GM19467 (cell line): ENCODE measurements at regions not wholly inside any gene's neighbourhood (a gene's known extent, or its start where the extent isn't known, plus 50 kb on each side); places are given as distances from the start of the nearest gene placed in this dataset.
"Not testable (repeated sequence)": the region's sequence is repeated elsewhere in the genome, so short reads cannot be mapped to it uniquely, and the experiment has no call there.

Experiments
- ATAC-seq: cut with Tn5 transposase; IDR thresholded peaks from one replicate; pipeline ENCODE4 v1.9.1; 2021; ENCODE audit warnings: mild to moderate bottlenecking, moderate library complexity; ENCODE audit not compliant: unreplicated experiment

DNA sequence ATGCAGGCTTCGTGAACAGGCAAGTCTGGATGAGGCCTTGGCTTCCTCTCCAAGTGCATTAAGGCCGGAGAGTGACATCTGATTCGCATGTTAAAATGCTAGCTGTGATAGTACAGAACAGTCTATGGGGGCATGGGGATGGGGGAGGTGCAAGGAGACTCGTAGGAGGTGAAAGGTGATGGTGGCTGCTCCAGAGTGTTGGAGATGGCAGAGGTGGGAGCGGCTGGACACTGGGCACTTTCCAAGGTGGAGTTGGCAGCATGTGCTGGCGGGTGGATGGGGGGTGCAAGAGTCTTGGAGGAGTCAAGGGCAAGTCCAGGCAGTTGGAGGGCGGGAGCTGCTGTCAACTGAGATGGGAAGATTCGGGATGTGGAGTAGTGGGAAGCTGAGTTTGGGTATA lies 350.9 kb upstream of the TNRC6C start:
- no peak for ATAC-seq

DNA sequence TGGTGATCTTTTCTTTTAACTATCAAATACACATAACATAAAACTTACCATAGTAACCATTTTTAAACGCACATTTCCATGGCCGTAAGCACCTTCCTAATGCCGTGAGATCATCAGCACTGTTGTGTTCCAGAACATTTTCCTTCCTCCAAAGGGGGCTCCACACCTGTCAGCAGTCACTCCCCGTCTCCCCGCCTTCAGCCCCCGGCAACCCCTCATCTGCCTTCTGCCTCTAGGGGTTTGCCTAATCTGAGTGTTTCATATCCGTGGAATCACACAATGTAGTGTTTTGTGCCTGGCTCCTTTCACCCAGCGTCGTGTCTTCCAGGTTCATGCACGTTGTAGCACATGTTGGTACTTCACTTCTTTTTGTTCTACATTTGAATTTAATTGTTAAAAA lies 350.1 kb upstream of the TNRC6C start:
- no peak for ATAC-seq

DNA sequence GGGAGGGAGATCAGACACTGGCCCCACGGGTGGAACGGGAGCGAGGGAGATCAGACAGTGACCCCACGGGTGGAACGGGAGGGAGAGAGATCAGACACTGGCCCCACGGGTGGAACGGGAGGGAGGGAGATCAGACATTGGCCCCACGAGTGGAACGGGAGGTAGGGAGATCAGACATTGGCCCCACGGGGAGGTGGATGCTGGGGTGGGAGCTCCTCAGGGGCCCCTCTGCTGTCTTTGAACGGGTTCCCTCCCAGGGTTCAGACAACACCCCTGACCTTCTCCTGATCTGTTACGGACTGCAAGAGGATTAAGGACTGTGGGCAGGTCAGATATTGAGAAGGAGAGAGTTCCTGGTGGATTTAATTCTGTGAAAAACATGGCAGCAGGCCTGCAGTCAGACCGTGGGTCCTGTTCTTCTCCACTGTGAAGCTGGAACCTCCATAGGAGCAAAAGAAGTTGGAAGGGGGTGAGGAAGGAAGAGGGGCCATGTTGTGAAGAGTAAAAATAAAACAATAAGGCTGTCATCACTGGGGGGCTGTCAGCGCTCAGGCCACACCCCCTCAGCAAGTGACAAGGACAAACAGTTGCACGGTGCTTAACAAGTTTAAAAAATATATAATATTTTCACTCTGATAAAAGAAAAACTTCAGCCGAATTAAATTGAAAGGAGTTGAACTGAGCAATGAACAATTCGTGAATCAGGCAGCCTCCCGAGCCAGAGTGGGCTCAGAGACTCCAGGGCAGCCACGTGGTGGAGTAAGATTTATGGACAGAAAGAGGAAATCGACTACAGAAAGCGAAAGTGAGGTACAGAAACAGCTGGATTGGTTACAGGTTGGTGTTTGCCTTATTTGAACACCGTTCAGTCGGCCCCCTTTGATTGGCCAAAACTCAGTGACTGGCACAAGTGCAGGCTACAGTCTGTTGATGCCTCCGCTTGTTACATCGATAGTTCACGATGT lies 348.7 kb upstream of the TNRC6C start:
- no peak for ATAC-seq

DNA sequence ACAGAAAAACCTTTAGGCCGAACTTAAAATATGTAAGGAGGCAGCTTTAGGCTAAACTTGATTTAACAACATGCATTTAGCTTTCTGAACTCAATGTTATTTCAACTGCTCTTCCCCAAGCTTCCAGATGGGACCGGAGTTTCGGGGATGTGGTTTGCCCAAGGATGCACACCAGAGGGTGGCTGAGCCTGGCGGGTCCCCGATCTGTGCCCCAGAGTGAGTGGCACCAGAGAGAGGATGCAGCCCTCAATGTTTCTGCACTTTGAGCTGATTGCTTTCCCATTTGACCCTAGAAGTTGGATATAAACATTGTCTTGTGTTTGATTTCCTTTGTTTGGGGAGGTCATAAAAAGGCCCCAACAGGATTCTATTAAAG lies 348.0 kb upstream of the TNRC6C start:
- ATAC-seq, result no peak

DNA sequence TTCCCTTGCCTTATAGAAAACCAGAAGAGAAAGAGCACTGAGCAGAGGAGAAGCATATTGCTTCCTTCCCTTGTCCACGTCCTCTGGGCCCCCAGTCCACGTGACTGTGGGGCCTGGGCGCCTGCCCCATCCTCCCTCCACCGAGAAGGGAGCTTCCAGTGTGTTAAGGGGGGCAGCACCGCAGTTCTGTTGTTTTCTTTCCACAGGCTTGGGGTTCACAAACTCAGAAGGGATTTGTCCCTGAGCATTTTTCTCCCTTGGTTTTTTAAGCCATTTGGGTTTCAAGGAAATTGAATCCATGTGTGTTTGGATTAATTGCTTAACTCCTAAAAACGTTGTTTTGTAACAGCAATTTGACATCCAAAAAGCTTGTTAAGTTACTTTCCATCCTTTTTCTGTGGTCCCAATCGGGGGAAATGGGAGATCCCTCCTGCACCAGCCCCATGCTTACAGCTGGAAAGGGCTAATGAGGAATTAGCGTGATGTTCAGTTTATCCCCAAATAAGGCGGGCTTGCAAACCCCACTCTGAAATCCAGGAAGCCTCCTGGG lies 347.5 kb upstream of the TNRC6C start:
- no peak for ATAC-seq

DNA sequence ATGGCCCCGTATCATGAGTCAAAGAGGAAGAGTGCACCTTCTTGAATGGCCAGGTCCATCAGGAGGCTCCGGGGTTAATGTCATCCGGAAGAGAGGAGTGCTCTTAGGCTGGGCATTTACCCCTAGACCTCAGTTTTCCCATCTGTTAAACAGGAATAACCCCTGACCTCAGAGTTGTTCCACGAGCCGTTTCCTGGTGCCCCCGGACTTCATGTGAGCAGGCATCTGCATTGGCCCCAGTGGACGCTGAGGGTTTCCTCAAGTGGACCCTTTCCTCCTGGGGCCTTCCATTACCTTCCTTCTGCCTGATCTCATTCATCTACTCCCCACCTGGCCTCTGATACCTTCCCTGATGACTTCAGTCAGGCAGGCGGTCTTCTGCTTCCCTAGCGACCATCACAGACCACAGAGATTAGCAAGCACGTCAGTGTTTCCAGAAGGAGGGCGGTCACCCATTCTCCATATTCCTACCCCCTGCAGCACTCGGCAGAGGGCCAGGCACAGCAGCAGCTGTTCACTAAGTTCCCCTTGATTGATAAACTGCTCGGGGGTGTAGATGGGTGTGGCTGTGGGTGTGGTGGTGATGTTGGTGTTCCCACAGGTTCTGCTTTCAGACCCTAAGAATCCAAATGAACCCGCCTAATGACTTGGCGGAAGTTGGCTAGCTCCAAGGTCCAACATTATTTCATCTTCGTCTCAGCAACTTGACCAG lies 346.6 kb upstream of the TNRC6C start:
- ATAC-seq, result no peak

DNA sequence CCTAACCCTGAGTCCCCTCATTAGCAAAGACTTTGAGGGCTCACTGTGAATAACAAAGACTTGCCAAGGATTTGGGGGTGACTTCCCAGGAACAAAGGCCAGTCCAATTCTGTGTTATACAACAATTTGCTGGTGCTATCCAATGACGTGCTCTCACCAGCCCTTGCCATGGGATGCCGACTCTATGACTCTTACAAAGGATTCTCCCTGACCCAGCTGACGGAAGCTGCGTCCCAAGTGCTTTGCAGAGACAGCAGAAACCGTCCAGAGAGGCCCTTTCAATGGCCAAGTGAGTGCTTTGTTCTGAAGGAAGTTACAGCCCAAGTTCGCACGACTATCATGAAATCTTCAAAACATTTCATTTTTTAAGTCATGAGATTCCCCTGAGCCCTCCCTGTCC lies 345.3 kb upstream of the TNRC6C start:
- no peak for ATAC-seq

DNA sequence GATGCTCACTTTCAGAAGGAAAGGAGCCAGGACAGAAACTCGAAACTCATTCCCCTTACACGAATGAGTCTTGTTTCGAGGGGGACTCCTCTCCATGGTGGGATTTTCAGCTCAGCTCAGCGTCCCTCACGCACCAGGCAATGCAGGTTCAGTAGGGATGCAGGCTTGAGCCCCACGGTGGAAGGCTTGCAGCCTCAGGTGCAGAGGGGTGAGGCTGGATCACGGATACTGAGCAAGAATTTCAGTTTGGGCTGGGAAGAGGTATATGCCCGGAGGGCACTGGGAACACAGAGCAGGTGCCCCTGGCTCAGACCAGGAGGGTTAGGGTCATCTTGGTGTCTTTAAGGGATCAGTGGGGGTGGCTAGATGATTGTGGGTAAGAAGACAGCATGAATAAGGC lies 344.9 kb upstream of the TNRC6C start:
- no peak for ATAC-seq

DNA sequence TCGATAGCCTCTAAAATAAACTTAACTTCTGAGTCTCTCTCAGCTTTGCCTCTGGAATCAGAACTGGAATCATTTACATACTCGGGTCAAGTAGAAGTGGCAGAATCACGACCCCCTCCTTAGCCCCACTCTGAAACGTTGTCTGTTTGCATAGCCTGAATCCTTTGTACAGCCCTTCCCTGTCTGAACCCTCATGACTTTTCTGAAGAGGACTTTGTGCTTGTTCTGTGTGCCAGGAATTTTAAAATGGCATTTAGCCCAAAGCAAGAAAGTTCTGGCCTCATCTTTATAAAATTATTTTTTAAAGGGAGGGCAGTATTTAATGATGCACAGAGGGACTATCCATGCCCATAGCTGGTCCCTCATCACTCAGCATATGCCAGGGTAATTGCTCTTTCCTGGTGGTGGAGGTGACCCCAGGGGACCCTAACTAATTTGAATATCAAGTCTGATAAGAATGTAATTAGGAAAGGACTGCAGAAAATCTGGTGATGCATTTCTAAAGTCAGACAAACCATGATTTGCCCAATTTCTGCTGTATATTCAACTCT lies 342.7 kb upstream of the TNRC6C start:
- ATAC-seq, result no peak

DNA sequence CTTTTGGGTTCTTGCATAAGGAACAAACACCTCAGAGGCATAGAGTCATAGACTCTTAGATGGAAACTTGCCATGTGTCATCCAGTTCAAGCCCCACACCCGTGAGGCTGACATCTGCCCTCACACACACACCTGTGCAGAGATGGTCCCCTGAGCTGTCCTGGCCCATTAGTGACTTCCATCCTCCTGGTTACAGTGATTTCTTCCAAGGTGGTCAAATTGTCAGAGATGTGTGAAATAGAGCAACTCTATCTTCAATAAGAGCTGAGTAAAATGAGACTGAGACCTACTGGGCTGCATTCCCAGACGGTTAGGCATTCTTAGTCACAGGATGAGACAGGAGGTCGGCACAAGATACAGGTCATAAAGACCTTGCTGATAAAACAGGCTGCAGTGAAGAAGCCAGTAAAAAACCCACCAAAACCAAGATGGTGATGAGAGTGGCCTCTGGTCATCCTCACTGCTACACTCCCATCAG lies 342.2 kb upstream of the TNRC6C start:
- no peak for ATAC-seq

DNA sequence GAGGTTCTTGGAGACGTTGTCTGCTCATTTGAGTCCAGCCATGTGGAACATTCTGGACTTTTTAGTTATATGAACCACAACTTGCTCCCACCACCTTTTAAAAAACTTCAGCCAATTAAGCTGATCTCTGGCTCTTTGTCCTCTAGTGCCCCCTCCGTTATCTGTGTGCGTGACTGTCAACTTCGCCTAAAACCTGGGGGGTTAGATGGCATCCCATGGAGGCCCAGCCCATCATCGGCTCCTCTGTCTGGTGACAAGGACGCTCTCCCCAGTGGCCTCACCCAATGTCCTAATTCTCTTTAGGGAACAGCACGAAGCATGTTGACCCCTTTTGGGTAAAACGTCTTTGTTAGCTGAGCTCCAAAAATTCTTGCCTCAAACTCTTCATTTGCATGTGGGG lies 341.0 kb upstream of the TNRC6C start:
- ATAC-seq, result no peak

DNA sequence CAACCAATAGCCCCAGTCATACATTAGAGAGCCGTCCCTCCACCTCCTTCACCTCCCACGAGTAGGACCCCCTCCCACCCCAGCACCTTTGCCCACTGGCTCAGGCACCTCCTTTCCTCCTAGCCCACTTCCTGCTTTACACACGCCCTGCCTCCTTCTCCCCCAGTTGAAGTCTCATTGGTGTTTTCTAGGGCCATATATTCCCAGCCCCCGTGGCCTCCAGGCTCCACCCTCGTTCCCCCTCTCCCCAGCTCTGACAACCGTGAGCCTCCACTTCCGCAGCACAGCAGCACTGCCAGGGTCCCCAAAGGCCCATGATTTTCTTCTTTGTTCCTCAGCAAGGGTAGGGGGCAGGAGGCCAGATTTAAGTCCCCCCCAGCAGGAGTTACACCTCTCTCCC lies 340.3 kb upstream of the TNRC6C start:
- ATAC-seq, result no peak

DNA sequence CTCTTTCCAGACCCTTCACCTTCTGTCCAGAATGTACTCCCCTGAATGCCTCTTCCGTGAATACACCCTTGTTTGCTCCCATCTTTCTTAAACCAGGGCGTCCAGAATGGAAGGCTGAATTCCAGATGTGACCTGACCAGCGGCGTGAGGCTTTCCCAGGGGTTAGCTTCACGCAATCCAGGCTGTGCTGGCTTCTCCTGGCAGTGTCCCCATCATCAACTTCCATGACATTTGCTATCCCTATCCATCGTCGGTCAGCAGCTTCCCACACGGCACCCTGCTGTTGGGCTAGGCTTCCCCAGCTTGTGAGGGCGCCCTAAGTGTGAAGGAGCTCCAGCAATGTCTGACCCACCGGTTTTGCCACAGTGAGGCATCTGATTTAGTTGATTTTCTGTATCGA lies 339.8 kb upstream of the TNRC6C start:
- no peak for ATAC-seq

DNA sequence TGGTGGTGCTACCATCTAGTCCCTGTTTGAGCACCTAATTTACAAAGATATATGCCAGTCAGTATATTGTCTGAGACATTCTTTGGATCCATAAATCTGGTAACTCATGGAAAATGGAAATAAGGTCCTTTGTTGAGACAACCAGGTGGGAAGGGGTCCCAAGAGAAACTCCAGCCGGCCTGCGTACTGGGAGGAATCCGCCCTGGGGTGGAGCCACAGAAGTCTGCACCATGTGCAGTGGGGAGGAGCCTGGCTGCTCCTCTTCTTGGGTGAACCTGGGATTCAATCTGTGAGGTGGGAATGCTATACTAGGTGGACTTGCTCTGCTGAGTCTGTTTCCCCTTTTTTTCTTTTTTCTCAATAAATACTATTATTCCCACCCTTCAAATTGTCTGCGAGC lies 339.2 kb upstream of the TNRC6C start:
- no peak for ATAC-seq

DNA sequence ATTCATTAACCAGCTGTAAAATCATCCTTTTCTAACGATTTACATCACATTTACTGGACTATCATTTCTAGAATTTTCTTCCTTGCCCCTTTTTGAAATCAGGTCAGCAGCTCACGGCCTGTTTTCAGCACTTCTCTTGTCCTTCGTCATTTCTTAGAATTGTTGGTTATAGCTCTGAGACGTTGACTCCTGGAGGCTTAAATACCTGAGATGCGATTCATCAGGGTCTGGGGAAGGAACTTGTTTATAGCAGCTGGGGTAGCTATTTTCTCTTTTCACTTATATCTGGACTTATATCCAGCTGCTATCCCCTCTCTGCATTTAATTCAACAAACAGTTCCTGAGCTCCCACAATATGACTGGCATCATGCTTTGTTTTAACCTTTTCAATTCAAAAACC lies 338.7 kb upstream of the TNRC6C start:
- no peak for ATAC-seq

DNA sequence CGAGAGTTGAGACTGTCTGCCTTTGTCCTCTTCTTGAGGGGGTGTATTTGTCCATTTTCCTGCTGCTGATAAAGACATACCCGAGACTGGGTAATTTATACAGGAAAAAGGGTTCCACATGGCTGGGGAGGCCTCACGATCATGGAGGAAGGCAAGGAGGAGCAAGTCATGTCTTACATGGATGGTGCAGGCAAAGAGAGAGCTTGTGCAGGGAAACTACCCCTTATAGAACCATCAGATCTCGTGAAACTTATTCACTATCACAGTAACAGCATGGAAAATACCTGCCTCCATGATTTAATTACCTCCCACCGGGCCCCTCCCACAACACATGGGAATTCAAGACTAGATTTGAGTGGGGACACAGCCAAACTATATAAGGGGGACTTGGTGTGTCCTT lies 338.2 kb upstream of the TNRC6C start:
- ATAC-seq, result no peak

DNA sequence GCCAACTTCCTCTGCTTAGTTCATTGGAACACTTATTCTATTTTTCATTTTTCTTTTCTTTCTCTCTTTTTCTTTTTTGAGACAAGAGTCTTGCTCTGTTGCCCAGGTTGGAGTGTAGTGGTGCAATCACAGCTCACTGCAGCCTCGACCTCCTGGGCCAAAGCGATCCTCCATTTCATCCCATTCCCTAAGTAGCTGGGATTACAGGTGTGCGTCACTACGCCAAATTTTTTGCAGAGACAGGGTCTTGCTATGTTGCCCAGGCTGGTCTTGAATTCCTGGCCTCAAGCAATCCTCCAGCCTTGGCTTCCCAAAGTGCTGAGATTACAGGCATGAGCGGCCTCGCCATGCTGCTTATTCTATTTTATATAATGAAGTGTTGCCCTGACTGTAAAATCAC lies 336.4 kb upstream of the TNRC6C start:
- ATAC-seq, result not testable (repeated sequence)

DNA sequence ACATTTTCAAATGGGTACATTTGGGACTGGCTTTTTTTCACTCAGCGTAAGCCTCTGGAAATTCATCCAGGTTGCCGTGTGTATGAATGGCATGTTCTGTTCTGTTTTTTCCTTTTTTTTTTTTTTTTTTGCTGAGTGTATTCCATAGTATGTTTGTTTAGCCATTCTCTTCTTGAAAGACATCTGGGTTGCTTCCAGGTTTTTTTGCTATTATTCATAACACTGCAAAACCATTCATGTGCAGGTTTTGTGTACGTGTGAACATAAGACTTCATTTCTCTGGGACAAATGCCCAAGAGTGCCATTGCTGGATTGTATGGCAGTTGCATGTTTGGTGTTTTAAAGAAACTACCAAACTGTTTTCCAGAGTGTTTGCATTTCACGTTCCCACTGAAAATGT lies 335.9 kb upstream of the TNRC6C start:
- no peak for ATAC-seq

DNA sequence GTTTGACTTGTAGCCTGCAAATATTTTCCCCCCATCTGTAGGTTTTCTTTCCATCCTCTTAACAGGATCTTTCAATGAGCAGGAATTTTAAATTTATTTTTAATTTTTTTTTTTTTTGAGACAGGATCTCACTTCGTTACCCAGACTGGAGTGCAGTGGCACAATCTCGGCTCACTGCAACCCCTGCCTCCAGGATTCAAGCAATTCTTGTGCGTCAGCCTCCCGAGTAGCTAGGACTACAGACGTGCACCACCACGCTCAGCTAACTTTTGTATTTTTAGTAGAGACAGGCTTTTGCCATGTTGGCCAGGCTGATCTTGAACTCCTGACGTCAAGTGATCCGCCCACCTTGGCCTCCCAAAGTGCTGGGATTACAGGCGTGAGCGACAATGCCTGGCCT lies 335.2 kb upstream of the TNRC6C start:
- not testable (repeated sequence) for ATAC-seq

DNA sequence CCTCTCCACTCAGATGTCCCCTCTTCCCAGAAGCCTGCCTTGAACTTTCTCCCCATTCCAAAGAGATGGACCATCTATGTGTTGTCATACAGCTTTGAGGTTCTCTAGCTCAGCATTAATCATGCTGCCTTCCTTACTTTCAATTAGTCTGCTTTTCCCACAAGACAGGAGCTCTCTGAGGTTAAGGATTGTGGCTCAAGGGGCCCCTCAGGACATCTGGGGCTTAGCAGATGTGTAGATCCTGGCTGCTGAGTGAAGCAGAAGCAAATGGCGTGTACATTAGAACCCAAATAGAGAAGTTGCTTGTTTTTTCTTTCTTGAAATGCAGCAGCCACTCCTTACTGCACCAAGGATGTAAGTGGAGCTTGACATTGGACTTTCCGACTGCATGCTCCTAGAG lies 330.5 kb upstream of the TNRC6C start:
- no peak for ATAC-seq

DNA sequence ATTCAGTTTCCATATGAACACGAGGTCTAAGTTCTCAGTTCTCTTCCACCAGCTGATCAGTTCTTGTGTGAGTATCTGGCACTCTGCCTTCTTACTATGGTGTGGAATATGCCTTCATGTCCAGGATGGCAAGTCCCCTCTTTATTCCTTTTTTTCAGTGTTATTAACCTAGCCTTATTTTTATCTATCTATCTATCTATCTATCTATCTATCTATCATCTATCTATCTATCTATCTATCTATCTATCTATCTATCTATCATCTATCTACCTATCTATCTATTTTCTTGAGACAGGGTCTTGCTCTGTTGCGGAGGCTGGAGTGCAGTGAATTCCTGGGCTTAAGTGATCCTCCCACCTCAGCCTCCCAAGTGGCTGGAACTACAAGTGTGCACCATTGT lies 329.2 kb upstream of the TNRC6C start:
- not testable (repeated sequence) for ATAC-seq

DNA sequence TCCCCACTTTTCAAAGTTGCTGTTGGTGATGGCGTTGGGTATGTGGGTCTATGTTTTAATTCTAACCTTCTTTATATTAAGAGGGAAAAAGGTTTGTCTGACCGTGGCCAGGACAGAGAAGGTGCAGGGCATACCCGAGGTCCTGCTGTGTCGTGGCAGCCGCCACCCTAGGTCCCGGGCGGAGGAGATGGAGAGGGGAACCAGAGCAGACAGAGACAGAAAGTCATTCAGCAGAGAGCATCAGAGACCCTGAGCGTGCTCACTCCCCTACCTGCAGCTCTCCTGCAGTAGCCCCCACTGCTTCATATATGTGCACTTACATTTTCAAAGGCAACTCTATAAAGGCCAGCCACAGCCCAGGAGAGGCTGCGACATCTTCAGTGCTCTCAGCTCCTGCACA lies 327.2 kb upstream of the TNRC6C start:
- no peak for ATAC-seq
